HG02938 (cell line): ENCODE measurements at regions not wholly inside any gene's neighbourhood (a gene's known extent, or its start where the extent isn't known, plus 50 kb on each side); places are given as distances from the start of the nearest gene placed in this dataset.

Experiments
- ATAC-seq: cut with Tn5 transposase; IDR thresholded peaks from one replicate; pipeline ENCODE4 v1.9.1; 2021; ENCODE audit warnings: mild to moderate bottlenecking, moderate library complexity; ENCODE audit not compliant: unreplicated experiment

- no peak for ATAC-seq
These were observed 141.7 kb upstream of the TMEM72 start for GRCh38 chr10:44769450-44769849.

- ATAC-seq = no peak
These were observed 139.7 kb upstream of the TMEM72 start for GRCh38 chr10:44771233-44771995.

- ATAC-seq = no peak
These were observed 137.6 kb upstream of the TMEM72 start for GRCh38 chr10:44773565-44773964.

- no peak for ATAC-seq
These were observed 136.3 kb upstream of the TMEM72 start for GRCh38 chr10:44774676-44775401.

GRCh38 chr10:44775402-44775741 lies 135.8 kb upstream of the TMEM72 start:
- no peak for ATAC-seq

- no peak for ATAC-seq
These were observed 135.0 kb upstream of the TMEM72 start for GRCh38 chr10:44776181-44776580.

- no peak for ATAC-seq
These were observed 131.6 kb upstream of the TMEM72 start for GRCh38 chr10:44779511-44779910.

GRCh38 chr10:44780426-44780825 lies 130.7 kb upstream of the TMEM72 start:
- no peak for ATAC-seq

GRCh38 chr10:44781131-44781530 lies 130.0 kb upstream of the TMEM72 start:
- no peak for ATAC-seq

- ATAC-seq = no peak
These were observed 124.8 kb upstream of the TMEM72 start for GRCh38 chr10:44786286-44786850.

GRCh38 chr10:44787480-44788075 lies 123.6 kb upstream of the TMEM72 start:
- ATAC-seq = no peak

GRCh38 chr10:44788147-44789129 lies 122.7 kb upstream of the TMEM72 start:
- ATAC-seq = no peak

GRCh38 chr10:44792119-44792775 lies 118.9 kb upstream of the TMEM72 start:
- no peak for ATAC-seq

GRCh38 chr10:44799966-44800365 lies 111.2 kb upstream of the TMEM72 start:
- no peak for ATAC-seq

GRCh38 chr10:44801383-44802327 lies 109.5 kb upstream of the TMEM72 start:
- ATAC-seq = no peak

- ATAC-seq = no peak
These were observed 107.3 kb upstream of the TMEM72 start for GRCh38 chr10:44803862-44804261.

- ATAC-seq = no peak
These were observed 106.5 kb upstream of the TMEM72 start for GRCh38 chr10:44804661-44805060.

- no peak for ATAC-seq
These were observed 105.5 kb upstream of the TMEM72 start for GRCh38 chr10:44805466-44806210.
